GM19239 (cell line): ENCODE measurements at regions not wholly inside any gene's neighbourhood (a gene's known extent, or its start where the extent isn't known, plus 50 kb on each side); places are given as distances from the start of the nearest gene placed in this dataset.
A peak's percentile ranks its signal among the peaks of the same experiment; 100 is the strongest.
"Not testable (repeated sequence)": the region's sequence is repeated elsewhere in the genome, so short reads cannot be mapped to it uniquely, and the experiment has no call there.

Source experiments
- DNase-seq: peaks from one replicate; pipeline ENCODE4 v3.0.0; 2011; ENCODE audit warnings: low spot score; ENCODE audit not compliant: insufficient read length
- FAIRE-seq: peaks from 2 replicates; lab custom pipeline; 2011; peaks lifted over from hg19 to GRCh38; lab: Jason Lieb, UNC

DNA sequence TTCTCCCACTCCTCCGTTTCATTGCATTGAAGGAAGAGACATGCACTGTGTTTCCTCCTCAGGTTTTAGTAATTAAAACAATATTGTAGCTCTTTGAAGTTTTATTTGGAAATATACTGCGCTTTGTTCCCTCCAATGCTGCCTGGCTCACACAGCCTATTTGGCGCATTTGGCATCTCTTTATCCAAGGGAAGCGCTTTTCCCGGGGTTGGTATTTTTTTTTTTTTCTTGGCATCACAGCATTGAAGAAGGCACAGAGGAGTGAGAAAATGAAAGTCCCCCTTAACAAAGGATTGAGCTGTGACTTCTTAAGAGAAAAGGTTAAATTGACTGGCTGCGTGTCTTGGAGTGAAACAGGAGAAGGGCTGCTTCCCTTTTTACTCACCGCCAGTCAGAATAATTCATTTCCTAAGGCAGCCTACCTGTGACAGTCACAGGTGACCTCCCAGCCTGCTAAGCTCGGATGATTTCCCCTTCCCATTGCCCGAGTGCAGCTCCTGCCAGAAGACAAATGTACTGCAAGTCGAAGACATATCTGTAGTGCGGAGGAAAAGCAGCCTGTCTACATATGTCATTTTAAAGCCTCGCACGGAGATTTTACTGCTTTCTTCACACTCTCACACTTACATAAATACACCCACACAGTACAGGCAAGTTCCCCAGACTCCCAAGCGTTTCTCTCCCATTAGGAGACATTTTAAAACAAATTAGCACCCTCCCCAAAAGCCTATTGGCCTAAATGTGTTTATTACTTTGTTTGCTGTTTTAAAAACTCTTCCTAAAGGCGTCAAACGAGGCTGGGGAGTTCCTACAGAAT is 665.5 kb upstream of the ZNF608 start:
- DNase-seq (no peak), FAIRE-seq (peak; percentile 96)

DNA sequence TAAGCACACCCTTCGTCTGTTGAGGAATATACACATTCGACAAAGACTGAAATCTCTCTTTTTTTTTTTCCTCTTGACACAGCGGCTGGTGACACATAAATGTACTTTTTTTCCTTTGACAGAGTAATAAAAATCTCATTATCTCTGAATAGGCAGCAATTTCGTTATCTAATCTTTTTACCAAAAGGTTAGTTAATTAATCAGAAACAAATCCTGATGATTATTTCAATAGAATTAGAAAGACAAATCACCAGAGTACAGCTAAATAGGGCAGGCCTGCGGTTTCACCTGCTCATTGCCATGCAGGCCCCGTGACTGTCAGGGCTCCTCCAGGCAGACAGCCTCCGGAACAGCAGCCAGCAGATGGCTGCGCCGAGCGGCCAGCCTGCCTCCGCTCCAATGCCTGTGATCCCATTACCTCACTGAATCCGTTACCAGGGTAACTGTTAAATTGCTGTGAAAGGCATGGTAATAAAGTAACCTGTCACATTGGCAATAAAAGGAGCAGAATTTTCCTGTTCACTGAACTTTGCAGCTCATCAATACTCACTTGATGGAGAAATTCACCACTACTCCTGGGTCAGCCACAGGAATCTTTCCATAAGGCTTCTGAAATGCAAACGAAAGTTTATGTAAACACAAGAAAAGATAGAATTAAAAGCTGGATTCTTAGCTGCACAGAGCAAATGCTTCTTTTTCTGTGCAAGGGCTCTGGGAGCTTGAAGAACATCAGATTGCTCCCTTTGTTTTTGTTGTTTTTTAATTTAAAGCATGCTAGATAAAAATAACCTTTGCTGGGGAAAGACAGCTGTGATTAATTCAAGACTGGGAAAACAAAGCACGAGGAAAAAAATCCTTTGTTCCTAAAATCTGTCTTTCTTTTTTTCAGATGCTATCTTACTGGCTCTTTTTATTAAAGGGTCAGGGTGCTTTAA is 666.4 kb upstream of the ZNF608 start:
- FAIRE-seq (peak; percentile 93), DNase-seq (no peak)

DNA sequence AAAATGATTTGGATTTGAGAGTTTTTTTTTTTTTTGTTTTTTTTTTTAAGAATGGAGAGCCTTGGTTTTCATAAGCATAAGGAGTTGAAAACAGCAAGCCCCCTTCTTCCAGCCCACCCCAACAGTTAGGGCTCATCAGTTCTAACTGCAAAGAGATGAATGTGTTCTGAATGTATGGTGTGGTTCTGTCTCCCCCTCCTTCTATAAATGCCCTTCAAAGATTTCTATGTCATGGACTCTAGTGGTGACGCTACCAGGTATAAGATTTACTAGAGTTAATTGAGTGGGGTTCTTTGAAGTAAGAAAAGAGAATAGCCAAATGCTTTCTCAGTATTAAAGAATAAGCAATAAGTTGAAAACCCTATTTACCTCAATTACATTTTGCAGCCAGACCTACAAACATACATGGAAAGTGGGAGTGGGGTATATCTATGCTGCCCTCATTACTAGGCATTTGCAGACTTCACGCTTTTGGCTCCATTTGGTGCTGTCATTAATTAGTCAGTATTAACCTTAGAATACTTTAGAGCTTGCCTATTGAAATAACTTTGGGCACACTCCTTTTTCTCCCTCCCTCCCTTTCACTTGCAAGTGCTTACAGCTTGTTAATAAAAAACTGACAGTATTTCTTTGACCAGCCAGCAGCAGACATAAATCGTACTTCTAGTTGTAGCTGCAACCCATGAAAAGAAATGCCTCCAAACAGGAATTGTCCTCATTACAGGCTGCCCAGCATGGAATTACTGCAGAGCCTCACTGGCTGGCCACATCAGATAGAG is 667.2 kb upstream of the ZNF608 start:
- FAIRE-seq, result no peak

DNA sequence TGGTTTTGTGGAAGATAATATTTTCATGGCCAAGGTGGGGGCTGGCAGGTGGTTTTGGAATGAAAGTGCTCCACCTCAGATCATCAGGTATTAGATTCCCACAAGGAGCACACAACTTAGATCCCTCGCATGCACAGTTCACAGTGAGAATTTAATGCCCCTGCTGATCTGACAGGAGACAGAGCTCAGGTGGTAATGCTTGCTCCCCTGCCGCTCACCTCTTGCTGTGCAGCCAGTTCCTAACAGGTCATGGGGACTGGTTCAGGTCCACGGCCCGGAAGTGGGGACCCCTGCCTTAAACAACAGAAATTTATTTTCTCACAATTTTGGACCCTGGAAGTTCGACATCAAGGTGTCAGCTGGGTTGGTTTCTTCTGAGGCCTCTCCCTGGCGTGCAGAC is 668.7 kb upstream of the ZNF608 start:
- no peak for FAIRE-seq

More for the DNA sequence above, 667.2 kb upstream of the ZNF608 start:
- DNase-seq, result no peak

DNA sequence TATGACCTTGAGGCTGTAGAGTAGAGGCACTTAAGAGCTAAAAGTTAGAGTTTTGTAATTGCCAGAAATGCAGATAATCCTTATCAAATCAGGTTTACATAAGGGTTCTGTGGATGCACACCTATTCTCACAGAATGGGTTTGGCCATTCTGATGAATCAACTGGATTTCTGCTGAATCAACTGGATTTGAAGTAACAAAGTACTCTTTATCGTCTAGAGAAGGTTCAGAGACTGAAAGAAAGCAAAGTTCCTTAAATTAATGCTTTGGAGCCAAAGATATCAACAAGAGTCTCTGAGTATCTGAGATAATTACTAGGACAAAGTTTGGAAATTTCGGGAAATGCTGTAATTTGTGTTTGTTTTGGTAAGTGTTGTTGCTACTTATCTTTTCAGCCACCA is 669.6 kb upstream of the ZNF608 start:
- DNase-seq, result no peak
- no peak for FAIRE-seq

More for the DNA sequence above, 668.7 kb upstream of the ZNF608 start:
- DNase-seq, result no peak

DNA sequence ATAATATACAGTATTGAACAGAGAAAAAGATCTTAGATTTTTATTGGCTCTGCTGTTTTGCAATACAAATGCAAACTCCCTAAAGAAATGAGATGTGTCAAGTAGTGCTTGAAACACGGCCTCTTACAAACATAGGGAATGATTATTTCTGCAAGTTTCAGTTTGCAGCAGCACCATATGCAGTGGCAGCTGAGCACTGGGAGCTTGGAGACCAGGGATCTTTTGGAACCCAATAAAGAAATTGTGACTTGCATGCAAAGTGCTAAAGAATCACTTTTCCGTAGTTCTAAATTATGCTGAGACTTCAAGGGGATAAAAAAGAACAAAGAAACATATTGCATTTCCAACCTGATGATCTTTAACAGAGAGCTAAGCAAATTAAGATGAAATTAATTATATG is 674.6 kb upstream of the ZNF608 start:
- FAIRE-seq, result no peak

DNA sequence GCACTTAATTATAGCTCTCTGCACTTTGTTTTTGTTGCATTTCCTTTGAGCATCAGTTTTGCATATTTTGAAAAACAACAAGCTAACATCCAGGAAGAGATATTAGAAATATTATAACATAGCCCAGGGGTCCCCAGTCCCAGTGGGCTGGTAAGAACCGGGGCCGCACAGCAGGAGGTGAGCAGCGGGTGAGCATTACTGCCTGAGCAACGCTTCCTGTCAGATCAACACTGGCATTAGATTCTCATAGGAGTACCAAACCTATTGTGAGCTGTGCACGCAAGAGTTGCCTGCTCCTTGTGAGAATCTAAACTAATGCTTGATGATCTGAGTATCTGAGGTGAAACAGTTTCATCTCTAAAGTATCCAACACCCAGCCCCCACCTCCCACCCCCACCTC is 675.9 kb upstream of the ZNF608 start:
- no peak for FAIRE-seq

More for the DNA sequence above, 674.6 kb upstream of the ZNF608 start:
- no peak for DNase-seq

DNA sequence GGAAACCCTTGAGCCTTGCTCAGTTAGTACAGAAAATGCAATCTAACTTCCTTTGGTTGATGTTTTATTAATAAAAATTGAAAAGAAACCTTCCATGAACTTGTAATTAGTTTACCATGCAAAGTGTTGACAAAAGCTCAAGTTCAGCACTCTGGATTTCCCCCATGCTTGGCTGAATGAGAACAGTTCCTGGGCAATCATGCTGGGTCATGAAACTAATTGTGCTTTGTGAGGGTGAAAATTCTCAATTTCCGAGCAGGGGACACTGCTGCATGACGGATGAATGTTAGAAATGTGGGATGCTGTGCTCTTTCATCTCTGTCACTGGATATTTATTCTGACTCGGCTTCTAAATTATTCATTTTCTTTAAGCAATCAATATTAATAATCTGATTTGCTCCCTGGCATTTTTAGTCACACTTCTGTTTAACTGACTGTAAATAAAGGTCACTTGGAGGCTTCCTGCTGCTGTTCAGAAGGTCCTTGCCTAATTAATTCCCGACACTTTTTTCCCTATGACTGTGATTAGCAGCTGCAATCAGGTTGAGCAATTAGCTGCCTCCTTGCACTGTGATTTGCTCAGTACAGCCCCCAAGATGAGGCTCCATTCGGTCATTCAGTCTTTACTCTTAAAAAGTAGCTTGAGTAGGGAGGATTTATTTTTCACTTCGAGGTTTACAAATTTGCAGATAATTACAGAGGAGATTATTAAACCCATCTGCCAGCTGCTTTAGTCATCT is 678.1 kb upstream of the ZNF608 start:
- no peak for DNase-seq
- FAIRE-seq, result no peak

More for the DNA sequence above, 675.9 kb upstream of the ZNF608 start:
- no peak for DNase-seq

DNA sequence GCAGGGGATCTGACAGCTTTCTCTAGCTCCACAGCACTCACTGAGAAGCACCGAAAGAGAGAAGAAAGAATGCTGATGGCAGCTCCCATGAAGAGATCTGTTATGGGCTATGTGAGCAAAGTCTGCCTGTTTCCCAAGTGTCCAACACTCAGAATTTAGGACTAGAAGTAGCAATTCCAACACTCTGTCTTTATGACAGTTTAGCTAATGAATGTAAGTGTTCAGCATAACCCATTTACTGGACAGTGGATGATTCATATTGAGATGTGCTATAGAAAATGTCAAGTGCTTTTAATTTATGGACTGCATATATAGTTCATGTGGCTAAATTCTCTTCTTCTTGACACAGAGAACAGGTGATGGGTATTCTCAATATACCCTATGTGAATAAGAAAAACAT is 683.1 kb upstream of the ZNF608 start:
- FAIRE-seq, result no peak

DNA sequence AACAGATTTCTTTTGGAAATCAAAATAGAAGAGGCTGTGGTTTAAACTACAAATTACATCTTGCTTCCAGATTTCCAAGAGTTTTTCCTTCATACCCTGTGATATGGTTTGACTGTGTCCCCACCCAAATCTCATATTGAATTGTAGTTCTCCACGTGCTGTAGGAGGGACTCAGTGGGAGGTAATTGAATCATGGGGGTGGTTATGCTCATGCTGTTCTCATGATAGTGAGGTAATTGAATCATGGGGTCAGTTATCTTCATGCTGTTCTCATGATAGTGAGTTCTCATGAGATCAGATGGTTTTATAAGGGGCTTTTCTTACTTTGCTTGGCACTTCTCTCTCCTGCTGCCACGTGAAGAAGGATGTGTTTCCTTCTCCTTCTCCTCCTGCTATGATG is 687.0 kb upstream of the ZNF608 start:
- no peak for DNase-seq
- FAIRE-seq, result no peak

More for the DNA sequence above, 683.1 kb upstream of the ZNF608 start:
- no peak for DNase-seq

DNA sequence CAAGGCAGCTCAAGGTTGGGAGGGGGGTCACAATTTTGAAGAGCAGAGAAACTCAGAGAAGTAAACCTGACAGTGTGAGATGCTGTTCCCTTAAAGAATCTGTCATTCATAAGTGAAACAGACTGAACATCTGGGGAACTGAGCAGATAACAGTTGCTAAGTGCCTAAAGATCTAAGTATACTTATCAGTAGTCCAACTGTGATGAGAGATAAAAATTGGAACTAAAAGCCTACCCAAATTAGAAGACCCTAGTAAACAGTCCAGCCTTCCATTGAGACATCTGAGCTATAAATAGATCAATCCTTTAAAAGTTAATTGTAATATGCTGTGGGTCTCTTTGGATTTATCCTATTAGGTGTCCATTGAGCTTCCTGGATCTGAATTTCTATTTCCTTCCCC is 692.8 kb upstream of the ZNF608 start:
- DNase-seq (no peak), FAIRE-seq (no peak)

DNA sequence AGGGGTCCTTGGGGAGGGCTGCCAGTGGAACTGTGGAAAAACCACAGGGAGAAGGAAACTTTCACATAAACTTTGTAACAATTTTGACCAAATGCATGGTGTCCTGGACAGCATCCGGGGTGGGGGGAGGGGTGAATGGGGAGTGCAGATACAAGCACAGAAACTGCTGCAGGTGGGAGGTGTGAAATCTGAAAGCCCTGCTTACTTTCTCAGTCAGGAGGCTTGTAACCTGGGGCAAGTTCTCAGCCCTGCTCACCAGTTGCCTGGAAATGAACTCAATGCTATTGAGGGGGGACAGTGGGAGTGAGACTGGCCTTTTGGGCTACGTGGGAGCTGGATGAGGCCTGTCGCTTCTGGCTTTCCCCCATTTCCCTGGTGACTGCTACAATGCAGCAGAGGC is 694.5 kb upstream of the ZNF608 start:
- DNase-seq, result no peak
- no peak for FAIRE-seq

DNA sequence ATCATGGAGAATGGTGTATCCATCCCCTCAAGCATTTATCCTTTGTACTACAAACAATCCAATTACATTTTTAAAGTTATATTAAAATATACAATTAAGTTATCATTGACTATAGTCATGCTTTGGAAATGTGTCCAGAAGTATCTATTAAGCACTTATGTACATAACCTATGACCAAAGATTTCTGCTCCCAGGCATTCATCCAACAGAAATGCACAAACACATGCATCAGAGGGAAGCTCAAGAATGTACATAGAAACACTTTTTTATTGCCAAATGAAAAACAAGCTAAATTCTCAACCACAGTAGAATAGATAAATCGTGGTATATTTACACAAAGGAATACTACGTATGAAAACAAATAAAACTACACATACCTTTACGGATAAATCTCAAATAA is 700.5 kb upstream of the ZNF608 start:
- FAIRE-seq (no peak), DNase-seq (no peak)

DNA sequence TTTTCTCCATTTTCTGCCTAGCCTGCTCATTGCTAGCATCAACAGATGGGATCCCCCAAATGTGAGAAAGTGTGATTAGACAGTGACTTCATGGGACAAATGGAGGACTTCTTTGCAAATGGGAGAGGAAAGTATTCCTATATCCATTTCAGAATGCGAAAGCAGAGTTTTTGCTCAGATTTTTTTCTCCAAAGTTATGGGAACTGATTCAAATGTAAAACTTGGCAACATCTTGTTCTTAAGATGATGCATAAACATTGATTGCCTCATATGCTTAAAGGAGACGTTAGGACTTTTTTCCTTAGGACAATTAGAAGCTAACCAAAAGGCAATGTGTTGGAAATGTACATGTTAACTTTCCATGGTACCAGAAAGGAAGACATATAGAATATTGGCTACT is 704.3 kb upstream of the ZNF608 start:
- DNase-seq (no peak), FAIRE-seq (no peak)

DNA sequence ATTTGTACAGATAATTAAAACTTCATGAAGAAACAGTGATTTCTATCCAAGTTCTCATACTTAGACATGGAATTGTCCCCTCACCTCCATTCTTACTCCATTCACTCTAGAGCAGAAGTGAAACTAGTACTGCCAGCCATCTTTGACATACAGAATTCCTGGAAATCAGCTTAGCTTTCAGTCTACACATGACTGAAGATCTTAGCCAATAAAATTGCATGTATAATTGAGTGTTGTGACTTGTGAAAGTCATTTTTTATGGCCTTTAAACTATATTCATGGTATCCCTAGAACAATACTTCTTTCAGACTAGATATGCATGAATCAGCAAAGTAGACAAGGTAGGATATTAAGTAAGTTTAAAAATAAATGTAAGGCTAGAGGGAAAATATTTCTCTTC is 705.2 kb upstream of the ZNF608 start:
- FAIRE-seq (no peak), DNase-seq (no peak)

DNA sequence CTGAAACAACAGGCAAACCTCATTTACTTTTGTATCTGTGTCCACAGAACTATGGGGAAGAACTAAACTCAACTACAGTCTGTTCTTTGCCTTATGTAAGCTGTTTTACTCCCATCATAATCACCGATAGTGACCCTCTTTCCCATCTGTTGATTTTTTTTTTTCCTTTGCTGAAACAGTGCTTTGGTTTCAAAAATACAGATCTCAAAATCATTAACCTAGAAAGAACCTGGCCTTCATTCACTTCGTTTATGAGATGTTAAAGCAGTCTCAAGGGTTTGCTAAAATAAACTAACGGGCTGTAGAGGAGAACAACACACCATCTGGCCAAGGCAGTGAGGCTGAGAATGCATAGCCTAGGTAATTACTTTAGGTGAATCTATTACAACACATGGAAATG is 706.6 kb upstream of the ZNF608 start:
- FAIRE-seq (no peak), DNase-seq (no peak)

DNA sequence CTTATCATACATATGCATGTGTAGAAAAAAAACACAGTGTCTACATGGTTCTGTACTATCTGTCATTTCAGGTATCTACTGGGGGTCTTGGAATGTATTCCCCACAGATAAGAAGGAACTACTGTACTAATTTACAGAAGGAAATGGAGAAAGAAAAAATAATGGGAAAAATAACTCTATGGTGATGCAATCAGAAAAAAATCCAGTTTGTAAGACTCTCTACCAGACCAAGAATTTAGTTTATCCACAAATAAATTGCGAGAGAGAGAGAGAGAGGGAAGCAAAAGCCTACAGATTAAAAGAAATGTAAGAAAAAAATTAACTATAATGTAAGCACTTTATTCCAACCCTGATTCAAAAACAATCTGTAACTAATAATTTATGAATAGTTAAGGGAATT is 708.6 kb upstream of the ZNF608 start:
- FAIRE-seq (no peak), DNase-seq (no peak)

DNA sequence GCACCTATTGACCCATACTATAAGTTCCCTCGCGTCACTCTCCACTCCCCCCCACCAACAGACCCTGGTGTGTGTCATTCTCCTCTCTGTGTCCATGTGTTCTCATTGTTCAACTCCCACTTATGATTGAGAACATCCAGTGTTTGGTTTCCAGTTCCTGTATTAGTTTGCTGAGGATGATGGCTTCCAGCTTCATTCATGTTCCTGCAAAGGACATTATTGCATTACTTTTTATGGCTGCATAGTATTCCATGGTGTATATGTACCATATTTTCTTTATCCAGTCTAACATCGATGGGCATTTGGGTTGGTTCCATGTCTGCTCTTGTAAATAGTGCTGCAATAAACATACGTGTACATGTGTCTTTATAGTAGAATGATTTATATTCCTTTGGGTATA is 709.6 kb upstream of the ZNF608 start:
- not testable (repeated sequence) for DNase-seq, FAIRE-seq

DNA sequence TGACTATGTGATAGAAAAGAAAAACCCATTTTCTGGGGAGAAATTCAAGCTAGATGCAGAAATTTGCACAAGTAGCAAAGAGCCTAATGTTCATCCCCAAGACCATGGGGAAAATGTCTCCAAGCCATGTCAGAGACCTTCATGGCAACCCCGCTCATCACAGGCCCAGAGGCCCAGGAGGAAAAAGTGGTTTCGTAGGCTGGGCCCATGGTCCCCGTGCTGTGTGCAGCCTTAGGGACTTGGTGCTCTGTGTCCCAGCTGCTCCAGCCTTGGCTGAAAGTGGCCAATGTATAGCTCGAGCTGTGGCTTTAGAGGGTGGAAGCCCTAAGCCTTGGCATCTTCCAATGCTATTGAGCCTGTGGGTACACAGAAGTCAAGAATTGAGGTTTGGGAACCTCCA is 711.2 kb upstream of the ZNF608 start:
- no peak for FAIRE-seq
- DNase-seq, result no peak

DNA sequence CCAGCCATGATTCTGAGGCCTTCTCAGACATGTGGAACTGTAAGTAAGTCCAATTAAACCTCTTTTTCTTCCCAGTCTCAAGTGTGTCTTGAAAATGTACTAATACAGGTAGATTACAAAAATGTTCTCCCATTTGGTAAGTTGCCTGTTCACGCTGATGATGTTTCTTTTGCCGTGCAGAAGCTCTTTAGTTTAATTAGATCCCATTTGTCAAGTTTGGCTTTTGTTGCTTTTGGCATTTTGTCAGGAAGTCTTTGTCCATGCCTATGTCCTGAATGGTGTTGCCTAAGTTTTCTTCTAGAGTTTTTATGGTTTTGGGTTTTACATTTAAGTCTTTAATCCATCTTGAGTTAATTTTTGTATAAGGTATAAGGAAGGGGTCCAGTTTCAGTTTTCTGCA is 712.5 kb upstream of the ZNF608 start:
- FAIRE-seq, DNase-seq: not testable (repeated sequence)
